CD14-positive monocyte (primary cell): ENCODE measurements at regions not wholly inside any gene's neighbourhood (a gene's known extent, or its start where the extent isn't known, plus 50 kb on each side); places are given as distances from the start of the nearest gene placed in this dataset.

Experiments
- DNase-seq, 3 donors: peaks; one replicate each; pipeline ENCODE4 v3.0.0-alpha.2; 2011 to 2022
- H2AFZ ChIP-seq: 2 replicates; pipeline ENCODE4 v1.6.0; 2012; ENCODE audit warnings: mild to moderate bottlenecking, low read depth, low read length, inconsistent platforms; ENCODE audit not compliant: insufficient read depth, poor library complexity, severe bottlenecking
- H3K27ac ChIP-seq, 2 donors: 1 replicate in 1 of 2; 2 replicates in 1 of 2; pipeline ENCODE4 v1.5.1; 2012 to 2013; ENCODE audit warnings: low read length in 2 of 2, control low read depth in 1 of 2, inconsistent platforms in 1 of 2, low read depth in 1 of 2, mild to moderate bottlenecking in 1 of 2
- H3K27me3 ChIP-seq, 2 donors: one replicate each; pipeline versions ENCODE4 v1.6.0 to v1.6.1; 2011 to 2013; ENCODE audit warnings: low read length in 2 of 2; ENCODE audit not compliant: control insufficient read depth in 2 of 2, insufficient read depth in 2 of 2
- H3K36me3 ChIP-seq, 2 donors: replicated peaks in 1 of 2; 1 replicate in 1 of 2; 2 replicates in 1 of 2; pipeline versions ENCODE4 v1.5.1 to v1.6.1; 2012 to 2013; ENCODE audit warnings: low read length in 2 of 2, control low read depth in 1 of 2, inconsistent platforms in 1 of 2, mild to moderate bottlenecking in 1 of 2; ENCODE audit not compliant: insufficient read depth in 2 of 2, control insufficient read depth in 1 of 2
- H3K4me1 ChIP-seq, 2 donors: 1 replicate in 1 of 2; 2 replicates in 1 of 2; pipeline versions ENCODE4 v1.5.1 to v1.6.1; 2012 to 2013; ENCODE audit warnings: low read length in 2 of 2, control low read depth in 1 of 2, inconsistent platforms in 1 of 2, mild to moderate bottlenecking in 1 of 2, moderate library complexity in 1 of 2; ENCODE audit not compliant: insufficient read depth in 2 of 2, control insufficient read depth in 1 of 2
- H3K4me2 ChIP-seq: replicated peaks from 2 replicates; pipeline ENCODE3; 2012; ENCODE audit warnings: low read length, moderate library complexity, mild to moderate bottlenecking; ENCODE audit not compliant: poor library complexity, severe bottlenecking; ENCODE audit errors: extremely low read depth
- H3K4me3 ChIP-seq, 3 experiments: fragments of 200-600 bp in 1 of 3; sonication (generic) in 1 of 3; replicated peaks in 1 of 3; 1 replicate in 2 of 3; 2 replicates in 1 of 3; pipeline ENCODE4 v1.5.1; 2011 to 2013; ENCODE audit warnings: low read length in 3 of 3, mild to moderate bottlenecking in 3 of 3, control low read depth in 2 of 3, low read depth in 2 of 3, inconsistent platforms in 1 of 3, moderate library complexity in 1 of 3
- H3K79me2 ChIP-seq: 2 replicates; pipeline ENCODE4 v1.6.0; 2012; ENCODE audit warnings: mild to moderate bottlenecking, control low read depth, inconsistent platforms, low read length, moderate library complexity; ENCODE audit not compliant: insufficient read depth
- H3K9ac ChIP-seq: 2 replicates; pipeline ENCODE4 v1.6.0; 2017; ENCODE audit warnings: low read length, mild to moderate bottlenecking; ENCODE audit not compliant: insufficient read depth, poor library complexity, severe bottlenecking
- H3K9me3 ChIP-seq, 2 donors: replicated peaks in 1 of 2; 1 replicate in 1 of 2; 2 replicates in 1 of 2; pipeline versions ENCODE4 v1.5.1 to v1.6.1; 2012 to 2013; ENCODE audit warnings: low read length in 2 of 2, control low read depth in 1 of 2; ENCODE audit not compliant: control insufficient read depth in 1 of 2, insufficient read depth in 1 of 2
- H4K20me1 ChIP-seq: 2 replicates; pipeline ENCODE4 v1.6.0; 2012; ENCODE audit warnings: mild to moderate bottlenecking, low read length, control low read depth, moderate library complexity; ENCODE audit not compliant: insufficient read depth
- H3K27ac Mint-ChIP-seq, 7 donors: one replicate each; pipeline ENCODE4 v1.8.0; 2020; ENCODE audit warnings: mild to moderate bottlenecking in 7 of 7, mixed read lengths in 7 of 7, moderate library complexity in 6 of 7, inconsistent platforms in 2 of 7
- H3K27me3 Mint-ChIP-seq, 3 donors: one replicate each; pipeline ENCODE4 v1.8.0; 2021 to 2022; ENCODE audit warnings: low read depth in 3 of 3, mild to moderate bottlenecking in 3 of 3, mixed read lengths in 3 of 3, moderate library complexity in 3 of 3, inconsistent platforms in 1 of 3
- H3K36me3 Mint-ChIP-seq, 2 donors: one replicate each; pipeline ENCODE4 v1.8.0; 2020; ENCODE audit warnings: mixed read lengths in 2 of 2, inconsistent platforms in 1 of 2, mild to moderate bottlenecking in 1 of 2
- H3K4me1 Mint-ChIP-seq: one replicate; pipeline ENCODE4 v1.8.0; 2020; ENCODE audit warnings: mild to moderate bottlenecking, mixed read lengths
- H3K4me3 Mint-ChIP-seq, 2 donors: one replicate each; pipeline ENCODE4 v1.8.0; 2020; ENCODE audit warnings: mild to moderate bottlenecking in 2 of 2, mixed read lengths in 2 of 2, moderate library complexity in 1 of 2
- H3K9me3 Mint-ChIP-seq, 7 donors: one replicate each; pipeline ENCODE4 v1.8.0; 2020 to 2022; ENCODE audit warnings: mixed read lengths in 7 of 7, mild to moderate bottlenecking in 6 of 7, moderate library complexity in 6 of 7, inconsistent platforms in 2 of 7
- CTCF ChIP-seq: fragments of 200-600 bp; IDR thresholded peaks from one replicate; pipeline ENCODE4 v1.8.0; 2022; ENCODE audit warnings: antibody characterized with exemption, mild to moderate bottlenecking
- WGBS: methylation state at CpG from one replicate; pipeline ENCODE4 v1.1.5; 2013; ENCODE audit warnings: missing lambda C conversion rate; ENCODE audit not compliant: insufficient coverage; 5-methylcytosine and 5-hydroxymethylcytosine counted together
- intact Hi-C, 2 donors: fragments of 100-400 bp; cut with micrococcal nuclease; formaldehyde crosslinking; loops; one replicate each; pipeline versions ENCODE4 v1.15.0 to v1.15.1; 2023

GRCh38 chr2:184113696-184114403 is 484.5 kb upstream of the ZNF804A start:
- H3K36me3 ChIP-seq: no peaks in the 10 kb centered on the region
- no peak overlapping the region for H2AFZ ChIP-seq
- no peaks in the 10 kb centered on the region for H3K4me1 ChIP-seq
- Mint-ChIP-seq H3K27ac (no peak overlapping the region), H3K27me3 (no peaks in the 10 kb centered on the region), H3K9me3 (peaks cover 0 to 4% (median 0%) of the 10 kb centered on the region in 7 donors), H3K4me1 (no peaks in the 10 kb centered on the region), H3K36me3 (no peaks in the 10 kb centered on the region), H3K4me3 (no peak overlapping the region)
- H3K79me2 ChIP-seq: no peaks in the 10 kb centered on the region
- no peaks in the 10 kb centered on the region for H3K27me3 ChIP-seq
- no peaks in the 10 kb centered on the region for H4K20me1 ChIP-seq
- DNase-seq: no peak
- H3K9me3 ChIP-seq: peaks cover 0 to 4% of the 10 kb centered on the region in 2 donors
- intact Hi-C loops: no loop called here
- TF ChIP-seq CTCF: no peak
- no peak overlapping the region for H3K4me3 ChIP-seq
- no CpG with 5 or more reads among the region's 2 CpGs for WGBS
- no peak overlapping the region for H3K4me2 ChIP-seq
- H3K9ac ChIP-seq: no peak overlapping the region
- no peak overlapping the region for H3K27ac ChIP-seq

DNA sequence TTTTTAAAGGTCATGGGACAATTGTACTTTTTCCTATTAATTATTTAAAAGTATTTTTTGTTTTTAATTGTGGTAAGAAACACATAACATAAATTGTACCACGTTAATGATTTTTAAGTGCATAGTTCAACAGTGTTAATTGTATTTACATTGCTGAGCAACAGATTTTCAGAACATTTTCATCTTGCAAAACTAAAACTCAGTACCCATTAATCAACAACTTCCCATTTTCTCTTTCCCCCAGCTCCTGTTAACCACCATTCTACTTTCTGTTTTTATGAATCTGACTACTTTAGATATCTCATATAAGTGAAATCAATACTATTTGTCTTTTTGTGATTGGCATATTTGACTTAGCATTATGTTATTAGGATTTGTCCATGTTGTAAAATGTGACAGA is 483.9 kb upstream of the ZNF804A start:
- no peaks in the 10 kb centered on the region for H3K27me3 ChIP-seq
- Mint-ChIP-seq H3K36me3 (no peaks in the 10 kb centered on the region), H3K9me3 (peaks cover 0 to 4% (median 0%) of the 10 kb centered on the region in 7 donors), H3K27ac (no peak overlapping the region), H3K4me1 (no peaks in the 10 kb centered on the region), H3K27me3 (no peaks in the 10 kb centered on the region), H3K4me3 (no peak overlapping the region)
- H3K4me3 ChIP-seq: no peak overlapping the region
- H3K36me3 ChIP-seq: no peaks in the 10 kb centered on the region
- H3K27ac ChIP-seq: no peak overlapping the region
- no peak for TF ChIP-seq CTCF
- no peak overlapping the region for H3K9ac ChIP-seq
- intact Hi-C loops: no loop called here
- no peaks in the 10 kb centered on the region for H3K79me2 ChIP-seq
- H2AFZ ChIP-seq: no peak overlapping the region
- DNase-seq: no peak
- H3K4me1 ChIP-seq: no peaks in the 10 kb centered on the region
- WGBS: no CpG with 5 or more reads among the region's 1 CpG
- H3K4me2 ChIP-seq: no peak overlapping the region
- no peaks in the 10 kb centered on the region for H4K20me1 ChIP-seq
- peaks cover 0 to 4% of the 10 kb centered on the region in 2 donors for H3K9me3 ChIP-seq
